ENCODE measurements at regions not wholly inside any gene's neighbourhood (a gene's known extent, or its start where the extent isn't known, plus 50 kb on each side); places are given as distances from the start of the nearest gene placed in this dataset.

DNA sequence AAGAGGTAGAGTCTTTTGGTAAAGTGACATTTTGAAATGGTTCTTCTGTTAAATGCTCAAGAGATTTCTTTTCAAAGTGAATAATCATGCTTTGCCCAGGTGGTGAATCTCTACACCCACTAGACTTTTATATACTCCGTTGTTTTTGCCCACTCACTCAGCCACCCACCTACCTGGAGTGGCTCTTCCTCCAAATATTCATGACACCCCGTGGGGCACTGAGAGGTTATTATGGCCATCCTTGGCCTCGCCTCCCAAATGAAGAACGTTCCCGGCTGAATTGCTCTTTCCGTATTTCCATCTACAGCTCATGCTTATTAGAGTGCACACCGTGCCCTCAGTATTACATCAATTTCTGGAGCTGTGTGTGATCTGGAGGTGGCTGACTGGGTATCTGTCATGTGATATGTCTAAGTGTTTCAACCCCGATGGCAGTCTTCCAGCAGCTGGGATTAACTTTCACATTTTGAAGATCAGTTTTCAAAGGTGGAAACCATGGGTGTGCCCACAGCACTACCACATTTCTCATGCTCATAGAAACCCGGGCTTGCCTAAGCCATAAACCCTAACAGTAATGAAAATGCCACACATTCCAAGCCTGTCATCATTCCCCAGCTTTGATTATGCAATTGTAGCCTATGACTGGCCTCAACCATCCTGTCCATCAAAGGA is 406.6 kb upstream of the MMADHC start:
- TF ChIP-seq EP300 (IDR thresholded peaks at IDR 0.05) (no peak), POLR2A (IDR thresholded peaks at IDR 0.05) (no peak), POLR2AphosphoS5 (IDR thresholded peaks at IDR 0.05) (no peak)
- TF ChIP-seq, protein P1, sequence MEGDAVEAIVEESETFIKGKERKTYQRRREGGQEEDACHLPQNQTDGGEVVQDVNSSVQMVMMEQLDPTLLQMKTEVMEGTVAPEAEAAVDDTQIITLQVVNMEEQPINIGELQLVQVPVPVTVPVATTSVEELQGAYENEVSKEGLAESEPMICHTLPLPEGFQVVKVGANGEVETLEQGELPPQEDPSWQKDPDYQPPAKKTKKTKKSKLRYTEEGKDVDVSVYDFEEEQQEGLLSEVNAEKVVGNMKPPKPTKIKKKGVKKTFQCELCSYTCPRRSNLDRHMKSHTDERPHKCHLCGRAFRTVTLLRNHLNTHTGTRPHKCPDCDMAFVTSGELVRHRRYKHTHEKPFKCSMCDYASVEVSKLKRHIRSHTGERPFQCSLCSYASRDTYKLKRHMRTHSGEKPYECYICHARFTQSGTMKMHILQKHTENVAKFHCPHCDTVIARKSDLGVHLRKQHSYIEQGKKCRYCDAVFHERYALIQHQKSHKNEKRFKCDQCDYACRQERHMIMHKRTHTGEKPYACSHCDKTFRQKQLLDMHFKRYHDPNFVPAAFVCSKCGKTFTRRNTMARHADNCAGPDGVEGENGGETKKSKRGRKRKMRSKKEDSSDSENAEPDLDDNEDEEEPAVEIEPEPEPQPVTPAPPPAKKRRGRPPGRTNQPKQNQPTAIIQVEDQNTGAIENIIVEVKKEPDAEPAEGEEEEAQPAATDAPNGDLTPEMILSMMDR (IDR thresholded peaks at IDR 0.05) = no peak
- WGBS, 5 donors = 72 to 80% (median 77%) methylated on average over 8 to 9 of the region's 9 CpGs
- Histone ChIP-seq H3K9me3 (no peaks in the 10 kb centered on the region), H3K36me3 (no peaks in the 10 kb centered on the region), H3K27me3 (no peaks in the 10 kb centered on the region), H3K4me3 (no peak overlapping the region), H3K4me1 (peaks cover 12 to 20% (median 17%) of the 10 kb centered on the region in 4 donors), H3K27ac (no peak overlapping the region)
- intact Hi-C loops (cut with DNase I; ENCODE audit: low total_unique reads) = no loop called here
- peak; percentile 36 to 42 for DNase-seq

DNA sequence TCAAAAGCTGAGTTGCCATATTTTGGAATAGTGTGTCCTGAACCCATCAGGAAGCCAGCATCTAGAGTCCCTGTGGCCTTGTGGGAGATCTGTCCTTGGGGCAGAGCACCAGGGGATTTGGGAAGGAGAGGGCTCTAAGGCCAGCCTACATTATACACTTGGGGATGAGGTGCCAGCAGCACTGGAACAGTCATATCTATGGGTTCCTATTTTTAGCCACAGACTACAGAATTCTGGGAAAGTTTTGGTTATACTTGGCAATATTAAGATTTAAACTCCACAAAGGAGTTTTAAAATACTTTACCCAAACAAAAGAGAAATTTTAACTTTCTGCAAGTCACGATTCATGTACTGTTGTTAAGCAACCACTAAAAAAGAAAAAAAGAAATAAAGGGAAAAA is 405.7 kb upstream of the MMADHC start:
- DNase-seq = no peak
- Histone ChIP-seq H3K27me3 (no peaks in the 10 kb centered on the region), H3K4me1 (peaks cover 13 to 28% (median 22%) of the 10 kb centered on the region in 4 donors), H3K4me3 (no peak overlapping the region), H3K9me3 (no peaks in the 10 kb centered on the region), H3K27ac (no peak overlapping the region), H3K36me3 (no peaks in the 10 kb centered on the region)
- intact Hi-C loops (cut with DNase I; ENCODE audit: low total_unique reads) = no loop called here
- WGBS, 5 donors = 62 to 83% (median 76%) methylated on average over 1 of the region's 1 CpG
- no peak for TF ChIP-seq EP300 (IDR thresholded peaks at IDR 0.05)
- TF ChIP-seq, protein P1 (IDR thresholded peaks at IDR 0.05) = no peak
- TF ChIP-seq POLR2AphosphoS5 (IDR thresholded peaks at IDR 0.05) = no peak
- no peak for TF ChIP-seq POLR2A (IDR thresholded peaks at IDR 0.05)

DNA sequence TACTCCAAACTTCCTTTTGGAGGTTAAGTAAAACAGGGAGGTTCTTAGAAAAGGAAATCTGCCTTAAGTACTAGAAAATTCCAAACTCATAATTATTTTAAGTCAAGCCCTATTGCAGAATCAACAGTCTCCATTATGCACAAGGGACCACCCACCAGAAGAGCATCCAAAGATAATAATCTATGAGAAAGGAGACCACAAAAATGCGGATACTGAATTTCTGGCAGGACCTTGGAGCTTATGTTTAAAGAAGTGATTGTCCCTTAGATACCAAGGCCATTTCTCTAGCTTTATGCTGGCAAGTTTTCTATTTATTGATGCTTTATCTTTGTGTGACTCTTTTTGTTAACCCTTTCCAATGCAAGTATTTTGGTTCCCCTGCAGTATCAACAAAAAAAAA is 404.0 kb upstream of the MMADHC start:
- H3K4me1 ChIP-seq = peaks cover 13 to 29% (median 22%) of the 10 kb centered on the region in 4 donors
- no peaks in the 10 kb centered on the region for H3K9me3 ChIP-seq
- H3K27ac ChIP-seq = no peak overlapping the region
- H3K36me3 ChIP-seq = no peaks in the 10 kb centered on the region
- DNase-seq = no peak
- 19 to 44% (median 33%) methylated on average over 1 of the region's 1 CpG for WGBS, 5 donors
- H3K4me3 ChIP-seq = no peak overlapping the region
- TF ChIP-seq, protein P1 (IDR thresholded peaks at IDR 0.05) = no peak
- TF ChIP-seq POLR2A (IDR thresholded peaks at IDR 0.05) = no peak
- TF ChIP-seq EP300 (IDR thresholded peaks at IDR 0.05) = no peak
- TF ChIP-seq POLR2AphosphoS5 (IDR thresholded peaks at IDR 0.05) = no peak
- intact Hi-C loops (cut with DNase I; ENCODE audit: low total_unique reads) = no loop called here
- H3K27me3 ChIP-seq = no peaks in the 10 kb centered on the region

DNA sequence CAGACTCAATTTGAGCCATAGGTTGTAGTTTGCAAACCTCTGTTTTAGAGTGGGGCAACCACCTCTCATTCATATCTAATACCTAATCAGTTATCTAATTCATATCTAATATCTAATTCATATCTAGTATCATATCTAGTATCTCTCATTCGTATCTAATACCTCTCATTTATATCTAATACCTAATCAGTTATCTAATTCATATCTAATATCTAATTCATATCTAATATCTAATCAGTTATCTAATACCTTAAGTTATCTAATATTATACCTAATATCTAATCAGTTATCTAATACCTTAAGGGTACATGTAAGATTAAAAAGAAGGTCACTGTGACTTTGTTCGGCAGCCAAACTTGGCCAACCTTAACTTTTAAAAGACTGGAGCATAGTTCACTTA is 403.4 kb upstream of the MMADHC start:
- no peaks in the 10 kb centered on the region for H3K27me3 ChIP-seq
- peak overlapping the region in 2 of 5 donors; percentile 50 to 67 for H3K27ac ChIP-seq
- peaks cover 13 to 29% (median 22%) of the 10 kb centered on the region in 4 donors for H3K4me1 ChIP-seq
- no peak for DNase-seq
- intact Hi-C loops (cut with DNase I; ENCODE audit: low total_unique reads) = no loop called here
- TF ChIP-seq, protein P1 (IDR thresholded peaks at IDR 0.05) = no peak
- H3K36me3 ChIP-seq = no peaks in the 10 kb centered on the region
- no peaks in the 10 kb centered on the region for H3K9me3 ChIP-seq
- WGBS, 5 donors = 22 to 49% (median 46%) methylated on average over 2 of the region's 2 CpGs
- no peak overlapping the region for H3K4me3 ChIP-seq

Measured in stomach (tissue), 8 donors.